NCI-H2029 treated with DMSO at 0.1 percent for 48 hours (cell line): ENCODE measurements at regions not wholly inside any gene's neighbourhood (a gene's known extent, or its start where the extent isn't known, plus 50 kb on each side); places are given as distances from the start of the nearest gene placed in this dataset.

Source experiments
- DNase-seq: peaks from one replicate; lab custom pipeline; 2025; lab: John Stamatoyannopoulos, UW

GRCh38 chr3:181764544-181764943 is 52.8 kb downstream of the SOX2 start:
- DNase-seq: no peak

- no peak for DNase-seq
Observed at GRCh38 chr3:181770296-181770695, 58.6 kb downstream of the SOX2 start.

GRCh38 chr3:181771120-181771519 is 59.4 kb downstream of the SOX2 start:
- no peak for DNase-seq

GRCh38 chr3:181772166-181772565 is 60.4 kb downstream of the SOX2 start:
- DNase-seq: no peak

GRCh38 chr3:181773921-181774320 is 62.2 kb downstream of the SOX2 start:
- no peak for DNase-seq

- no peak for DNase-seq
Observed at GRCh38 chr3:181782306-181782954, 70.7 kb downstream of the SOX2 start.

GRCh38 chr3:181790561-181790960 is 78.8 kb downstream of the SOX2 start:
- DNase-seq: no peak

- DNase-seq: no peak
Observed at GRCh38 chr3:181791056-181791955, 79.6 kb downstream of the SOX2 start.

- no peak for DNase-seq
Observed at GRCh38 chr3:181793006-181793405, 81.3 kb downstream of the SOX2 start.

GRCh38 chr3:181794011-181794790 is 82.5 kb downstream of the SOX2 start:
- DNase-seq: no peak

GRCh38 chr3:181796641-181797040 is 84.9 kb downstream of the SOX2 start:
- DNase-seq: no peak

- no peak for DNase-seq
Observed at GRCh38 chr3:181797431-181797830, 85.7 kb downstream of the SOX2 start.

- no peak for DNase-seq
Observed at GRCh38 chr3:181805703-181806102, 94.0 kb downstream of the SOX2 start.

- DNase-seq: peak; percentile 12
Observed at GRCh38 chr3:181808053-181808452, 96.3 kb downstream of the SOX2 start.

- DNase-seq: peak; percentile 67
Observed at GRCh38 chr3:181823716-181824115, 112.0 kb downstream of the SOX2 start.

GRCh38 chr3:181824961-181825360 is 113.2 kb downstream of the SOX2 start:
- peak; percentile 8 for DNase-seq

- peak; percentile 94 for DNase-seq
Observed at GRCh38 chr3:181839039-181839915, 127.6 kb downstream of the SOX2 start.

GRCh38 chr3:181839916-181840297 is 128.2 kb downstream of the SOX2 start:
- DNase-seq: no peak

- DNase-seq: no peak
Observed at GRCh38 chr3:181844211-181844610, 132.5 kb downstream of the SOX2 start.

- no peak for DNase-seq
Observed at GRCh38 chr3:181847276-181847675, 135.6 kb downstream of the SOX2 start.

GRCh38 chr3:181851063-181851462 is 139.3 kb downstream of the SOX2 start:
- DNase-seq: no peak

GRCh38 chr3:181855825-181856224 is 144.1 kb downstream of the SOX2 start:
- no peak for DNase-seq
